HG03039 (cell line): ENCODE measurements at regions not wholly inside any gene's neighbourhood (a gene's known extent, or its start where the extent isn't known, plus 50 kb on each side); places are given as distances from the start of the nearest gene placed in this dataset.

Source experiments
- ATAC-seq: cut with Tn5 transposase; IDR thresholded peaks from one replicate; pipeline ENCODE4 v1.9.1; 2021; ENCODE audit warnings: mild to moderate bottlenecking, moderate library complexity; ENCODE audit not compliant: unreplicated experiment

GRCh38 chr1:82446236-82446635 lies 645.5 kb downstream of the ADGRL2 start:
- no peak for ATAC-seq

GRCh38 chr1:82445827-82446226 lies 645.1 kb downstream of the ADGRL2 start:
- no peak for ATAC-seq

- ATAC-seq, result no peak
Observed at GRCh38 chr1:82445132-82445531, 644.4 kb downstream of the ADGRL2 start.

GRCh38 chr1:82441402-82441801 lies 640.7 kb downstream of the ADGRL2 start:
- ATAC-seq, result no peak

GRCh38 chr1:82423174-82423815 lies 622.6 kb downstream of the ADGRL2 start:
- no peak for ATAC-seq

GRCh38 chr1:82421782-82422181 lies 621.0 kb downstream of the ADGRL2 start:
- no peak for ATAC-seq

GRCh38 chr1:82420584-82420983 lies 619.9 kb downstream of the ADGRL2 start:
- no peak for ATAC-seq

- no peak for ATAC-seq
Observed at GRCh38 chr1:82411605-82412004, 610.9 kb downstream of the ADGRL2 start.

GRCh38 chr1:82405333-82405732 lies 604.6 kb downstream of the ADGRL2 start:
- ATAC-seq, result no peak

GRCh38 chr1:82401116-82401515 lies 600.4 kb downstream of the ADGRL2 start:
- no peak for ATAC-seq

GRCh38 chr1:82400521-82400920 lies 599.8 kb downstream of the ADGRL2 start:
- no peak for ATAC-seq

- no peak for ATAC-seq
Observed at GRCh38 chr1:82399093-82399492, 598.4 kb downstream of the ADGRL2 start.

GRCh38 chr1:82398357-82398756 lies 597.6 kb downstream of the ADGRL2 start:
- no peak for ATAC-seq

- no peak for ATAC-seq
Observed at GRCh38 chr1:82395440-82395839, 594.7 kb downstream of the ADGRL2 start.

GRCh38 chr1:82392946-82393345 lies 592.2 kb downstream of the ADGRL2 start:
- ATAC-seq, result no peak

GRCh38 chr1:82392513-82392912 lies 591.8 kb downstream of the ADGRL2 start:
- no peak for ATAC-seq

GRCh38 chr1:82391712-82392111 lies 591.0 kb downstream of the ADGRL2 start:
- no peak for ATAC-seq

- no peak for ATAC-seq
Observed at GRCh38 chr1:82390627-82391026, 589.9 kb downstream of the ADGRL2 start.

GRCh38 chr1:82388679-82389078 lies 587.9 kb downstream of the ADGRL2 start:
- no peak for ATAC-seq

GRCh38 chr1:82387012-82387366 lies 586.3 kb downstream of the ADGRL2 start:
- ATAC-seq, result no peak

- ATAC-seq, result no peak
Observed at GRCh38 chr1:82386365-82387011, 585.8 kb downstream of the ADGRL2 start.

GRCh38 chr1:82384776-82385175 lies 584.0 kb downstream of the ADGRL2 start:
- no peak for ATAC-seq
